Psoas muscle (tissue), 7 donors: ENCODE measurements at regions not wholly inside any gene's neighbourhood (a gene's known extent, or its start where the extent isn't known, plus 50 kb on each side); places are given as distances from the start of the nearest gene placed in this dataset.

ENCODE experiments used
- ATAC-seq, 4 donors: fragments of 200-7000 bp; cut with Tn5 transposase; one replicate each; pipeline ENCODE4 v1.9.1; 2020; ENCODE audit warnings: moderate library complexity in 3 of 4, mild to moderate bottlenecking in 2 of 4
- DNase-seq, 2 donors: peaks; one replicate each; pipeline ENCODE4 v3.0.0-alpha.2; 2020
- H3K27ac ChIP-seq: fragments of 200-600 bp; one replicate; pipeline ENCODE4 v1.8.0; 2022
- H3K27me3 ChIP-seq, 3 donors: fragments of 200-600 bp in 1 of 3; one replicate each; pipeline versions ENCODE4 v1.6.1 to v1.8.0; 2013 to 2022; ENCODE audit warnings: low read length in 2 of 3, mild to moderate bottlenecking in 2 of 3, moderate library complexity in 1 of 3; ENCODE audit not compliant: insufficient read depth in 3 of 3
- H3K36me3 ChIP-seq, 2 donors: fragments of 200-600 bp in 1 of 2; one replicate each; pipeline versions ENCODE4 v1.6.1 to v1.8.0; 2013 to 2022; ENCODE audit warnings: low read depth in 1 of 2, mild to moderate bottlenecking in 1 of 2, moderate library complexity in 1 of 2; ENCODE audit not compliant: insufficient read depth in 1 of 2
- H3K4me1 ChIP-seq: fragments of 200-600 bp; one replicate; pipeline ENCODE4 v1.8.0; 2022
- H3K4me3 ChIP-seq: fragments of 200-600 bp; one replicate; pipeline ENCODE4 v1.8.0; 2022; ENCODE audit warnings: mild to moderate bottlenecking
- H3K9me3 ChIP-seq: fragments of 200-600 bp; one replicate; pipeline ENCODE4 v1.8.0; 2022
- WGBS, 3 donors: extraction: QIAGEN DNeasy Blood & Tissue Kit; methylation state at CpG; one replicate each; pipeline versions ENCODE4 v1.1.6 to v1.1.7; 2013; 5-methylcytosine and 5-hydroxymethylcytosine counted together
- intact Hi-C, 2 donors: fragments of 100-400 bp; cut with DNase I; formaldehyde crosslinking; loops; one replicate each; pipeline versions ENCODE4 v1.11.0 to v1.14.2; 2022
- TF ChIP-seq, protein P1 (sequence below): fragments of 200-600 bp; IDR thresholded peaks from one replicate; pipeline ENCODE4 v1.8.0; 2022; ENCODE audit warnings: antibody characterized with exemption
- donor health status: healthy with polysubstance abuse.
- donor health status: DM: no; HTN: no; CAD: no; lungs with moderate emphysema.
- donor health status: Bipolar disorder and iron deficiency.
- donor health status: healthy.
- donor health status: DM: yes; HTN: yes; CAD: no.
- donor health status: DM: no; HTN: no; CAD: no.
- donor health status: DM: yes; HTN: yes; CAD: no.

DNA sequence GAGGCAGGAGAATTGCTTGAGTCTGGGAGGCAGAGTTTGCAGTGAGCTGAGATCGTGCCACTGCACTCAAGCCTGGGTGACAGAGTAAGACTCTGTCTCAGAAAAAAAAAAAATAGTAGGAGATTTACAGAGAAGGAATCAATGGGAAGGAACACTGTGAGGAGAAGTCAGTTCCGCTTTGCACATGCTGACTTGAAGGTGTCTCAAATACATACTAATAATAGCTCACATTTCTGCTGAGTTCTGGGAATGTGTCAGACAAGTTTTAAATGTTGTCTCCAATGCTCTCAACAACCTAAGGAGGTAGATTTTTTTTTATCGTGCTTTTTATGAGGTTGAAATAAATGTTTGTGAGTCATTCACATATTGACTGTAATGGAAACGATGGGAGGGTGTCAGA, 654.9 kb upstream of the CELF2 start:
- TF ChIP-seq, protein P1, sequence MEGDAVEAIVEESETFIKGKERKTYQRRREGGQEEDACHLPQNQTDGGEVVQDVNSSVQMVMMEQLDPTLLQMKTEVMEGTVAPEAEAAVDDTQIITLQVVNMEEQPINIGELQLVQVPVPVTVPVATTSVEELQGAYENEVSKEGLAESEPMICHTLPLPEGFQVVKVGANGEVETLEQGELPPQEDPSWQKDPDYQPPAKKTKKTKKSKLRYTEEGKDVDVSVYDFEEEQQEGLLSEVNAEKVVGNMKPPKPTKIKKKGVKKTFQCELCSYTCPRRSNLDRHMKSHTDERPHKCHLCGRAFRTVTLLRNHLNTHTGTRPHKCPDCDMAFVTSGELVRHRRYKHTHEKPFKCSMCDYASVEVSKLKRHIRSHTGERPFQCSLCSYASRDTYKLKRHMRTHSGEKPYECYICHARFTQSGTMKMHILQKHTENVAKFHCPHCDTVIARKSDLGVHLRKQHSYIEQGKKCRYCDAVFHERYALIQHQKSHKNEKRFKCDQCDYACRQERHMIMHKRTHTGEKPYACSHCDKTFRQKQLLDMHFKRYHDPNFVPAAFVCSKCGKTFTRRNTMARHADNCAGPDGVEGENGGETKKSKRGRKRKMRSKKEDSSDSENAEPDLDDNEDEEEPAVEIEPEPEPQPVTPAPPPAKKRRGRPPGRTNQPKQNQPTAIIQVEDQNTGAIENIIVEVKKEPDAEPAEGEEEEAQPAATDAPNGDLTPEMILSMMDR, result no peak
- Histone ChIP-seq H3K4me1 (no peaks in the 10 kb centered on the region), H3K36me3 (no peaks in the 10 kb centered on the region), H3K4me3 (no peak overlapping the region), H3K27ac (no peak overlapping the region), H3K9me3 (no peaks in the 10 kb centered on the region), H3K27me3 (no peaks in the 10 kb centered on the region)
- WGBS, 3 donors, result 73 to 82% (median 80%) methylated on average over 4 of the region's 4 CpGs
- ATAC-seq (no peak), DNase-seq (no peak)
- intact Hi-C loops, result no loop called here

DNA sequence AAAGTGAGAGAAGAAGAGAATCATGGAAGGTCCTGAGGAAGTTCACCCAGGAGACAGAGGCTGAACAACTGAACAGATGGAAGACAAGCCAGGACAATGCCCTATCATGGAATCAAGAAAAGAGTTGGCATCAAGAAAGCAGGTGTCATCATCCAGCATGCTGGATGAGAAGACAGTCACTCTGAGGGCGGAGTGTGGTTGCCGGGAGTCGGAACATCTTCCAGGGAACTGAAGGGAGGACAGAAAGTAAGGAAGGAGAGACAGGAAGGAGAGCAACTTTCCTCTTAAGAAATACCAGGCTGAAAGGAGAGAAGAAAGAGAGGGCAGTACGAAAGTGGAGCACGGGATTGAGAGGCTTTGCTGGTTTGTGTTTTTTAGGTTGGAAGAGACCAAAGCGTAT, 654.5 kb upstream of the CELF2 start:
- Histone ChIP-seq H3K27me3 (no peaks in the 10 kb centered on the region), H3K4me3 (no peak overlapping the region), H3K27ac (no peak overlapping the region), H3K36me3 (no peaks in the 10 kb centered on the region), H3K4me1 (no peaks in the 10 kb centered on the region), H3K9me3 (no peaks in the 10 kb centered on the region)
- 84 to 95% (median 92%) methylated on average over 6 of the region's 6 CpGs for WGBS, 3 donors
- ATAC-seq (no peak), DNase-seq (no peak)
- TF ChIP-seq, protein P1, result no peak
- intact Hi-C loops, result no loop called here

DNA sequence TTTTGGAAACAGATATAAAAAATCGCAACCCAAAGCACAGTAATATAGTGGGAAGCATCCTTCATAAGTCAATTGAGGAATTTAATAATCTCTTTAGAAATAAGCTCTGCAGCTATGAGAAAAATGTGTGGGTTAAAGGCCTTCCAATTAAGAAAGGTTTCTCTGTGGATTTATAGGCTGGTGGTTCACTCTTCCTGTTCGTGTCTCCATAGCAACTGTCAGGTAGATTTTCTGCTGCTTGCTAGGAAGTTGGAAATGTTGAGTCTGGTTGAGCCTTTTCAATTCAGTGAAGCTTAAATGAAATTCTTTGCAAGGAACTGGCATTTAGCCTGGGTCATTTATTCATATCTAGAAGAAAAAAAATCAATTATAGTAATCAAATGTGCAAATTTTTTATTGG, 652.8 kb upstream of the CELF2 start:
- no peaks in the 10 kb centered on the region for H3K27me3 ChIP-seq
- H3K27ac ChIP-seq, result no peak overlapping the region
- TF ChIP-seq, protein P1, result no peak
- DNase-seq (no peak), ATAC-seq (no peak)
- no peaks in the 10 kb centered on the region for H3K36me3 ChIP-seq
- no peaks in the 10 kb centered on the region for H3K9me3 ChIP-seq
- intact Hi-C loops, result no loop called here
- no peaks in the 10 kb centered on the region for H3K4me1 ChIP-seq
- no peak overlapping the region for H3K4me3 ChIP-seq
- 64 to 73% (median 69%) methylated on average over 2 of the region's 2 CpGs for WGBS, 3 donors

DNA sequence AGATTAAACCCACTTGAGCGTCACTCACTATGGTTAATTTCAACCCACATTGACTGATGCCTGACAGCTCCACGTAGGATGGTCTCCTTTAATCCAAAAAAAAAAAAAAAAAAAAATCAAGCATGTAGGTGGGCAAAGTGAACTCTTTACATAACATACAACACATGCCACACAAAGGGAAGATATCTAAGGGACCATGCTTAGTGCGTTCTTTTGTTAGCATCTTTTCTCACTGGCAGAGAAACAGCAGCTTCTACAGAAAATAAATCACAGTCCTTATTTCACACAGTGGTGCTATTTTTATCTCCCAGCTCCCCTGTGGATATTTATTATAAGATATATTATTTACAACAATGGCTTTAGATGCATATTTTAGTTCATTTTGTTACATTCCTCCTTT, 652.0 kb upstream of the CELF2 start:
- TF ChIP-seq, protein P1, result no peak
- Histone ChIP-seq H3K36me3 (no peaks in the 10 kb centered on the region), H3K27ac (no peak overlapping the region), H3K27me3 (no peaks in the 10 kb centered on the region), H3K4me3 (no peak overlapping the region), H3K9me3 (no peaks in the 10 kb centered on the region), H3K4me1 (no peaks in the 10 kb centered on the region)
- WGBS, 3 donors, result 88 to 91% (median 90%) methylated on average over 3 of the region's 3 CpGs
- no peak for ATAC-seq
- no peak for DNase-seq
- intact Hi-C loops, result no loop called here

DNA sequence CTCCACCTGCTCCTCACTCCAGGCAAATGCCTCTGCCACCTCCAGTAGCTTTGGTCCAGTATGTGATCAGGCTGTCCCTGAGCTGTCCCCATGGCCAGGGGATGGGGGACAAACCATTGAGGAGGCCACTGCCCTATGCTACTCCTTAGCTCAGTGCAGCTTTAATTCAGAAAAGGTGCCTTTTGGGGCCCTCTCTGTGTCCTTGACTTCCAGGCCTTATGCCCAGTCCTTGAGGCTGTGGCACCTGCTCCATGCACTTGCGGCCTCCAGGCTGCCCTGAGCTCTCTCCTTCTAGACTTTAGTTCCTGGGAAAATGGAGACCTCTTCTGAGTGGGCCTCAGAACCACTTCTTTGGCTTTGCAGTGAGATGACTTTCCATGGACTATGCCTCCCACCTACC, 650.8 kb upstream of the CELF2 start:
- Histone ChIP-seq H3K36me3 (no peaks in the 10 kb centered on the region), H3K4me1 (no peaks in the 10 kb centered on the region), H3K27ac (no peak overlapping the region), H3K9me3 (no peaks in the 10 kb centered on the region), H3K27me3 (no peaks in the 10 kb centered on the region), H3K4me3 (no peak overlapping the region)
- DNase-seq, result no peak
- no peak for ATAC-seq
- TF ChIP-seq, protein P1, result no peak
- intact Hi-C loops, result no loop called here
- 83 to 100% (median 85%) methylated on average over 1 of the region's 1 CpG for WGBS, 3 donors
